Left colon (tissue), 2 donors: ENCODE measurements at regions not wholly inside any gene's neighbourhood (a gene's known extent, or its start where the extent isn't known, plus 50 kb on each side); places are given as distances from the start of the nearest gene placed in this dataset.

Experiments
- ATAC-seq: fragments of 200-7000 bp; cut with Tn5 transposase; one replicate; pipeline ENCODE4 v1.9.1; 2020; ENCODE audit warnings: mild to moderate bottlenecking, moderate library complexity
- DNase-seq, 2 donors: peaks; one replicate each; pipeline ENCODE4 v3.0.0-alpha.2; 2020
- intact Hi-C, 2 donors: fragments of 100-400 bp; cut with DNase I in 1 of 2; cut with micrococcal nuclease in 1 of 2; formaldehyde crosslinking; loops; one replicate each; pipeline versions ENCODE4 v1.11.2 to v1.14.0; 2022; cut with DNase I, micrococcal nuclease
- donor health status: DM: no; HTN: no; CAD: no.
- donor health status: DM: yes; HTN: yes; CAD: no.

- DNase-seq, result no peak
- ATAC-seq, result no peak
- intact Hi-C loops, result no loop called here
Observed at GRCh38 chr18:45439851-45440645, 175.2 kb upstream of the SLC14A2 start.

DNA sequence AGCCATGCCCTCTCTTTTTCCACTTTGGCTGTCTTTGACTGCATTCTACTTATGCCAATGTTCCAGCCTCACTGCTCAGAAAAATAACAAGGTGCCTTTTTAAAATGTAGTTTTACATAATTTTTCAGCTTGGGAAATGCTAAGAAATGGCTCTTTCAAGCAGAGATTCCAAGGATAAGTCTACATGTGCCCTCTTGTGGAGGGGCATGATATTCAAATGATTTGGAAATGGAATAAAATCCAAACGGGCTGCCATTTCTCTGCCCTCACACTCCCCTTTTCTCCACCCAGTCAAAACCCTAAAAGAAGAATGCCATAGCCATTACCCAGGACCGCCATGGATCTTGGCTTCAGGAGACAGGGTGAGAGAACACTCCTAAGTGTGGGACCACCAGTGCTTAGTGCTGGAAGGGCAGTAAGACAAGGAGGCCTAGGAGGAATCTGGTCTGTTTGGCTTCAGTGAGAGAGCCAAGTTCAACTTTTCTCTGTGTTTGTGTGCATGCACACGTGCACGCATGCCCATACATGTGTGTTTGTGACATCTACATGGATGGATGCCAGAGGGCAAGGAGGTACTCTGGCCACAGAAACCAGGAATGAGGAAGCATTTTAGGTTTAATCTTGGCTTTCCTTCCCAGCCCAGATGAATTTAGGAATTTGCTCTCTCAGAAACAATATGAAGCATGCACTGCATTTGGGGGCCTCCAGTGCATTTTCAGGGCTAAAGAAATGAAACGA is 174.0 kb upstream of the SLC14A2 start:
- DNase-seq, result no peak
- intact Hi-C loops, result no loop called here
- ATAC-seq, result peak; percentile 13

DNA sequence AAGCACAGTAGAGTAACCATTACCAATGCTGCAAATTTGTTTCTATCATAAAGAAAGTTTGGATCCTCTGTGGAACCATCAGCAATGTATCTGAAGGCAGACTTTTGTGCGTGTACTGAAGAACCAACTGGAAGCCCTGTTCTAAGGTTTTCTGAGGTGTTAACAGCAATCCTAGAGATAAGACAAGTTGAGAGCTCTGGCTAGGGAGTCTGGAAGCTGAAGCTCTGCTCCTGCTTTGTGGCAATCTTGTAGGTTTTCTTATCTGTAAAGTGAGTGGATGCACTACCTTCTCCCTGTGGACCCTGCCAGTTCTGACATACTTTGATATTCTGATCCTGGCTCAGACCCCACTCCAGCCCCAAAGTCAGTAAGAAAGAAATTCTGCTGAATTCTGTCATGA is 171.2 kb upstream of the SLC14A2 start:
- DNase-seq (no peak), ATAC-seq (no peak)
- intact Hi-C loops, result no loop called here

DNA sequence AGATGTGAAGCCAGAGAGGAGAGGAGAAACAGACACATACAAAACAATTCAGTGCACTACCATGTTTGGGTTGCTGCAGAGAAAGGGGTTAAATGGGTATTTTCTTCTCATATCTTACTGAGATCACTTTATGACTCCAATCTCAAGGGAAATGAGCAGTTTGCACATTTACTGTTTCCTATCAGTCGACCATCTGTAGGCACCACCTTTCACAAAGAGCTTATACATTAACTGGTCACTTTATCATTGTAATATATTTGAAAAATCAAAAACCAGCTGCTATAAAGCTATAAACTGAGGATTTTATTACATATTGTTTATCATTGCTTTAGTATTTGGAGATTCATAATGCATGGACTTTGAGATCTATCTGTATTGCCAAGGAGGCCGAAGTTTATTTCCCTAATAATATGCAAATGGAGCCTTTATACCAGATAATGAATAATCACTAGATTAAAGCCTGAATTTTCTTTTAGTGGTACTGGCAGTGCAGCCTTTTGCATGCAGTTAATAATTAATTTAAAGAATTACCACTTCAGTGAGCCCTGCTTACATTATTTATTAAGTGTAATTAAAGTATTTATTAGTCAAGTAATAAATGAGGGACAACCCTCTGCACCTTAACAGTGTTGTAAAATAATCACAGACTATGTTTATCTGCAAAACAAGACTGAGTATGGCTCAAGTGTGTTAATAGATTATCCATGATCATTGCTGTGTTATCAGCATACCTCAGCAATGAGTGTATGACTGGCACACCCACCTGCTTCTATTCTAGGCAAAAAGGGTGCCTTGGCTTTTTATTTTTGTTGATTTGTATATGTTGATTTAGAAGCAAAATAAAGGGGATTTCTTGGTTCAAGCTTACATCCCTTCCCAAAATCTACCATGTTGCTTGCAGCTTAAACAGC is 167.7 kb upstream of the SLC14A2 start:
- intact Hi-C loops, result no loop called here
- peak; percentile 91 for ATAC-seq
- DNase-seq, result no peak

DNA sequence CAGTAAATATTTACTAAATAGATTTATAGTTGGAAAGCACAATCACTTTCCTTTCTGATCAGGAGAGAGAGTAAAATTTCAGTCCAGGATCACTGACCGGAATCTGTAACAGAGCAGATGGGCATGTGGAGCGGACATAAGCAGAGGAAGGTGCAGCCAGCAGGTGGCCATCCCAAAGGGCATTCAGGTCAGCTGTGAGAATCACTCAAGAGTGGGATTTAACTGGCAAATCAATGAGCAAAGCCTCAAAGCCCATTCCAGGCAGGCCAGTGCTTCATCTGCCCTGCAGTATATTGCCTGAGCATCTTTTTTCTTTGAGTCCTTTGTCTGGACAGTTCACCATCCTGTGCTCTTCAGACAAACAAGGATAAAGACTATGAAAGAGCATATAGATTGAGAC is 166.4 kb upstream of the SLC14A2 start:
- intact Hi-C loops, result no loop called here

GRCh38 chr18:45449418-45450227 is 165.7 kb upstream of the SLC14A2 start:
- DNase-seq (peak; percentile 47 to 59), ATAC-seq (no peak)
- intact Hi-C loops, result no loop called here

More for the DNA sequence above, 166.4 kb upstream of the SLC14A2 start:
- ATAC-seq (no peak), DNase-seq (no peak)

GRCh38 chr18:45456090-45457021 is 158.9 kb upstream of the SLC14A2 start:
- ATAC-seq (no peak), DNase-seq (no peak)
- intact Hi-C loops, result no loop called here

GRCh38 chr18:45458033-45458432 is 157.2 kb upstream of the SLC14A2 start:
- intact Hi-C loops, result no loop called here
- DNase-seq, result no peak

DNA sequence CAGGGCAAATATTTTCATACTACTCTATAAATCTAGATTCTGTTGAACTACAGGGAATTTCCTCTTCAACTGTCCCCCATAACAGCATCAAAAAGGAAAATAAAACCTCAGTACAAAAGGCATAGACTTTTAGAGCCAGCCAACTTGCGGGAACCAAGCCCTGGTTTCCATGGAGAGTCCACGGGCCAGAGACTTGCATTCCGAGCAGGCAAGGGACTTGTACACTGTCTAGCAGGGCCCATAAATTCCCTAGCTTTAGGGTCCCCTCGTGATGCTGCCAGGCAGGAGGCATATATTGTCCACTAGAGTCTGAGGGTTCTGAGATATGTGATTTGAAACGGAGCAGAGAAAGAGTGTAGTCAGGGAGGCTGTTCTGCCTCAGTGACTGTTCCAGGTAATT is 153.1 kb upstream of the SLC14A2 start:
- no peak for DNase-seq
- ATAC-seq, result no peak
- intact Hi-C loops, result no loop called here

More at GRCh38 chr18:45458033-45458432, 157.2 kb upstream of the SLC14A2 start:
- no peak for ATAC-seq

DNA sequence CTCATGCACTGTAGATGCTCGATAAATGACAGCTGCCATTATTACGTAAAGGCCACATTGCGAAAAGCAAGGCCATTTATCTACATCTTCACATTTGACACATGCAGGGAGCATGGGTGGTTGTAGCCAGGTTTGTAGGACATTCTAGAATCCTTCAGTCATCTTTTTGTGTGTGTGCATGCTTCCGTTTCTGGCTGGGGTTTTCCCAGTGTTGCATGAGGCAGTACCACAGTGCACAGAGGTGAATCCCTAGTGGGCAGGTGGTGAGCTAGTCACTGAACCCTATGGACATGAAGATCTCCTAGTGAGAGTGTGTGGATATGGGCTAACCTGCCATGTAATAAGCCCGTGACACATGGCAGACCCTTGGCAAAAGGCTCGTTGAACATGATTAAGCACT is 151.8 kb upstream of the SLC14A2 start:
- ATAC-seq (no peak), DNase-seq (no peak)
- intact Hi-C loops, result no loop called here

- DNase-seq, result no peak
- intact Hi-C loops, result no loop called here
- no peak for ATAC-seq
Observed at GRCh38 chr18:45464619-45465018, 150.7 kb upstream of the SLC14A2 start.

DNA sequence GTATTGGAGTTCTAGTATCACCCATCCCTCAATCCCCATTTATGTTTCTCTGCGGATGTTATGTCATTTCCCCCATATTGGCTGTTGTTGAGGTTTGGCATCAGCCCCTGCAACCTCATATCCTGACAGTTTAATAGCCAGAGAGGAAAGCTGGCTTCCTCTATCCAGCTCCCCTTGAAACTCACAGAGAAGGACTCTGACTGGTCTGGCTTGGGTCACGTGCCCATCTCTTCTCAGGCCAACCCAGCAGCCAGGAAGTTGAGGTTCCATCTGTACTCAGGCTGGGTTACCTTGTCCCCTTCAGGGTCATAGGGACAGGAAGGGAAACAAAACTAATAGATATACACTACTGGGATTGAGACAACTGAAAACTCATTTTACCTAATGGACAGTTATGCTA is 148.0 kb upstream of the SLC14A2 start:
- ATAC-seq (no peak), DNase-seq (no peak)
- intact Hi-C loops, result no loop called here

- no peak for DNase-seq
- ATAC-seq, result no peak
- intact Hi-C loops, result no loop called here
Observed at GRCh38 chr18:45467945-45468344, 147.3 kb upstream of the SLC14A2 start.

DNA sequence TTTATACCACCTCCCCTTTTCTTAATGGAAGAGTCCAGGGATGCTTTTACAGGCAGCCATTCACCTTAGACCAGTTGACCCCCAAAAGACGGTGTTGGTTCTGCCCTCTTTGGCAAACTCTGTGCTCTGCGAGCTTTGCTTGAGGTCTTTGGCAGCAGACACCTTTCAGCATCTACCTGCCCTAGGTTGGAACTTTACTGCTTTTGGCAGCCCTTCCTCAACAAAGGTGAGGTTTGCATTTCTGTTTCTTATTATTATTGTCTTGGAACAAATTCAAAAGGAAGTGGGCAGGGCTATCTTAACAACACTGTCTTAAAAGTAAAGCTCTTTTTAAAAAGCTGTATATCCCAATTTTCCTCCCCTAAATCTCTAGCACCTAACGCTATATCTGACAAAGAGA is 136.4 kb upstream of the SLC14A2 start:
- intact Hi-C loops, result no loop called here
- peak; percentile 93 for ATAC-seq
- peak; percentile 23 to 34 for DNase-seq

GRCh38 chr18:45480219-45481015 is 134.9 kb upstream of the SLC14A2 start:
- intact Hi-C loops, result no loop called here
- peak; percentile 66 for ATAC-seq
- no peak for DNase-seq

- intact Hi-C loops, result no loop called here
- DNase-seq (no peak), ATAC-seq (no peak)
Observed at GRCh38 chr18:45481821-45482220, 133.5 kb upstream of the SLC14A2 start.

DNA sequence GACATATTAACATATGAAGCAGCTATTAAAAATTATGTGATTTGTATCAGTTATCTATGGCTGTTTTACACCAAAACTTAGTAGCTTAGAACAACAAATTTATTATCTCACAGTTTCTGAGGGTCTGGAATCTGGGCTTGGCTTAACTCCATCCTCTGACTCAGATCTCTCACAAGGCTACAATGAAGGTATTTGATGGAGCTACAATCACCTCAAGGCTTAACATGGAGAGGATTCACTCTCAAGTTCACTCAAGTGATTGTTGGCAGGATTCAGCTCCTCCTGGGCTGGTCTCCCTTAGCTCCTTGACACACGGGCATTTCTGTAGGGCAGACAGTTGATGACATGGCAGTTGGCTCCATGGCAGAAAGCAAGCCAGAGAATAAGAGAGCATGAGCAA is 133.0 kb upstream of the SLC14A2 start:
- intact Hi-C loops, result no loop called here
- DNase-seq, result no peak
- no peak for ATAC-seq
